Sigmoid colon (tissue), 4 donors: ENCODE measurements at regions not wholly inside any gene's neighbourhood (a gene's known extent, or its start where the extent isn't known, plus 50 kb on each side); places are given as distances from the start of the nearest gene placed in this dataset.

Source experiments
- EP300 ChIP-seq, 4 donors: sonication (generic); formaldehyde crosslinking; IDR thresholded peaks; one replicate each; pipeline ENCODE4 v1.6.1; 2017; ENCODE audit warnings: antibody characterized with exemption in 4 of 4
- POLR2A ChIP-seq, 2 donors: fragments of 450-650 bp; IDR thresholded peaks; one replicate each; pipeline ENCODE4 v1.6.1; 2016; ENCODE audit warnings: antibody characterized with exemption in 2 of 2, mild to moderate bottlenecking in 2 of 2, moderate library complexity in 2 of 2
- POLR2AphosphoS5 ChIP-seq, 4 donors: sonication (generic); formaldehyde crosslinking; IDR thresholded peaks; one replicate each; pipeline ENCODE4 v1.6.1; 2017; ENCODE audit warnings: antibody characterized with exemption in 4 of 4
- TF ChIP-seq, protein P1 (sequence below), 4 experiments: fragments of 450-650 bp in 3 of 4; fragments of 200-600 bp in 1 of 4; IDR thresholded peaks; one replicate each; pipeline ENCODE4 v1.5.1; 2016 to 2019; ENCODE audit warnings: antibody characterized with exemption in 4 of 4, mild to moderate bottlenecking in 3 of 4, moderate library complexity in 2 of 4

DNA sequence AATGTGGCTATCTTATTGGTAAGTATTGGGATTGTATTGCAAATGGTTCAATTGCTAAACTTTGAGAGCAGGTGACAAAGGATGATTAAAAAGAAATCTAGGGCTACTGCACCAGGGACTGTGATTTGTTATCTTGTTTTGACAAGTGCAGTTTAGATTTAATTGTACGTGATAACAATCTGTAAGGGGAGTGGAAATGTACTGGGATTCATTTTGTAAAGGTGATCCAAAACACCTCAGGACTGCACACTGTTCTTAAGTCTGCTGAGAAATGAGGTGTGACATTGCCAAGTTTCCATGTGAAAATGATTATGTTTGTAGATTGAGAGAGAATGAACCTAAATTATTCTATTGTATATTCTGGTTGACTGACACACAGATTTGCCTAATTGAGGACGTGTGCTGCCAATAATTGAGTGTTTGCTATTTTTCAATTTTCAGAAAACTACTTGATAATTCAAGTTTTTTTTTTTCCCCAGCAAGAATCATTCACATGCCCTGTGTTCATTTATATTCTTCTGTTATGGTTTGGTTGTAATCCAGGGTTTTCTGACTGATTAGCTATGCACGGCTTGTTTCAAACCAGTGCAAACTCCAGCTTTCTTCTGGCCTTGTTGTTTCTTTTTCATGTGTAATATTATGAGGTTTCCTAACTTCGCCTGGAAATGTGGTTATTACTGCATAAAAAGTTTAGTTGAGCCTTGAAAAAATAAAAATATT is 308.0 kb downstream of the OLFM4 start:
- TF ChIP-seq, protein P1, sequence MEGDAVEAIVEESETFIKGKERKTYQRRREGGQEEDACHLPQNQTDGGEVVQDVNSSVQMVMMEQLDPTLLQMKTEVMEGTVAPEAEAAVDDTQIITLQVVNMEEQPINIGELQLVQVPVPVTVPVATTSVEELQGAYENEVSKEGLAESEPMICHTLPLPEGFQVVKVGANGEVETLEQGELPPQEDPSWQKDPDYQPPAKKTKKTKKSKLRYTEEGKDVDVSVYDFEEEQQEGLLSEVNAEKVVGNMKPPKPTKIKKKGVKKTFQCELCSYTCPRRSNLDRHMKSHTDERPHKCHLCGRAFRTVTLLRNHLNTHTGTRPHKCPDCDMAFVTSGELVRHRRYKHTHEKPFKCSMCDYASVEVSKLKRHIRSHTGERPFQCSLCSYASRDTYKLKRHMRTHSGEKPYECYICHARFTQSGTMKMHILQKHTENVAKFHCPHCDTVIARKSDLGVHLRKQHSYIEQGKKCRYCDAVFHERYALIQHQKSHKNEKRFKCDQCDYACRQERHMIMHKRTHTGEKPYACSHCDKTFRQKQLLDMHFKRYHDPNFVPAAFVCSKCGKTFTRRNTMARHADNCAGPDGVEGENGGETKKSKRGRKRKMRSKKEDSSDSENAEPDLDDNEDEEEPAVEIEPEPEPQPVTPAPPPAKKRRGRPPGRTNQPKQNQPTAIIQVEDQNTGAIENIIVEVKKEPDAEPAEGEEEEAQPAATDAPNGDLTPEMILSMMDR (IDR thresholded peaks at IDR 0.05), result no peak
- TF ChIP-seq POLR2A (IDR thresholded peaks at IDR 0.05) (no peak), POLR2AphosphoS5 (IDR thresholded peaks at IDR 0.05) (no peak), EP300 (IDR thresholded peaks at IDR 0.05) (no peak)
